ENCODE measurements at regions not wholly inside any gene's neighbourhood (a gene's known extent, or its start where the extent isn't known, plus 50 kb on each side); places are given as distances from the start of the nearest gene placed in this dataset.
A peak's percentile ranks its signal among the peaks of the same experiment; 100 is the strongest.

GRCh38 chr15:62521396-62521795, 356.3 kb upstream of the C2CD4B start:
- intact Hi-C loops (cut with DNase I): no loop called here
- DNase-seq: no peak

GRCh38 chr15:62524848-62525247, 359.8 kb upstream of the C2CD4B start:
- intact Hi-C loops (cut with DNase I): no loop called here
- DNase-seq: no peak

GRCh38 chr15:62527387-62527786, 362.3 kb upstream of the C2CD4B start:
- no peak for DNase-seq
- intact Hi-C loops (cut with DNase I): no loop called here

- intact Hi-C loops (cut with DNase I): no loop called here
- DNase-seq: no peak
Measured at GRCh38 chr15:62528505-62528904, 363.4 kb upstream of the C2CD4B start.

GRCh38 chr15:62532367-62532766, 367.3 kb upstream of the C2CD4B start:
- intact Hi-C loops (cut with DNase I): no loop called here
- no peak for DNase-seq

- DNase-seq: no peak
- intact Hi-C loops (cut with DNase I): no loop called here
Measured at GRCh38 chr15:62533687-62534086, 368.6 kb upstream of the C2CD4B start.

GRCh38 chr15:62534996-62535395, 369.9 kb upstream of the C2CD4B start:
- DNase-seq: no peak
- intact Hi-C loops (cut with DNase I): no loop called here

GRCh38 chr15:62539236-62539635, 374.2 kb upstream of the C2CD4B start:
- intact Hi-C loops (cut with DNase I): no loop called here

GRCh38 chr15:62541250-62541649, 376.2 kb upstream of the C2CD4B start:
- no peak for DNase-seq
- intact Hi-C loops (cut with DNase I): no loop called here

More at GRCh38 chr15:62539236-62539635, 374.2 kb upstream of the C2CD4B start:
- DNase-seq: no peak

GRCh38 chr15:62541846-62542245, 376.8 kb upstream of the C2CD4B start:
- DNase-seq: no peak
- intact Hi-C loops (cut with DNase I): no loop called here

GRCh38 chr15:62544446-62544845, 379.4 kb upstream of the C2CD4B start:
- intact Hi-C loops (cut with DNase I): no loop called here
- no peak for DNase-seq

- peak in 6 of 10 donors; percentile 39 to 71 (median 53) for DNase-seq
- intact Hi-C loops (cut with DNase I): no loop called here
Measured at GRCh38 chr15:62545467-62546227, 380.6 kb upstream of the C2CD4B start.

GRCh38 chr15:62546628-62547027, 381.5 kb upstream of the C2CD4B start:
- intact Hi-C loops (cut with DNase I): no loop called here
- DNase-seq: no peak

GRCh38 chr15:62547584-62547983, 382.5 kb upstream of the C2CD4B start:
- intact Hi-C loops (cut with DNase I): no loop called here
- no peak for DNase-seq

- intact Hi-C loops (cut with DNase I): loop anchor here (2.0 kb wide), 1 partner anchor 159 kb away; the partner anchor contains the start of gene TLN2
Measured at GRCh38 chr15:62549345-62549970, 384.4 kb upstream of the C2CD4B start.

GRCh38 chr15:62550106-62550505, 385.0 kb upstream of the C2CD4B start:
- DNase-seq: no peak
- intact Hi-C loops (cut with DNase I): no loop called here

More at GRCh38 chr15:62549345-62549970, 384.4 kb upstream of the C2CD4B start:
- DNase-seq: peak in 1 of 10 donors; percentile 32

GRCh38 chr15:62552444-62552843, 387.4 kb upstream of the C2CD4B start:
- intact Hi-C loops (cut with DNase I): no loop called here
- DNase-seq: no peak

GRCh38 chr15:62553911-62554563, 389.0 kb upstream of the C2CD4B start:
- intact Hi-C loops (cut with DNase I): no loop called here
- no peak for DNase-seq

- intact Hi-C loops (cut with DNase I): no loop called here
Measured at GRCh38 chr15:62558640-62559380, 393.7 kb upstream of the C2CD4B start.

GRCh38 chr15:62559381-62559733, 394.3 kb upstream of the C2CD4B start:
- no peak for DNase-seq
- intact Hi-C loops (cut with DNase I): no loop called here

More at GRCh38 chr15:62558640-62559380, 393.7 kb upstream of the C2CD4B start:
- peak in 5 of 10 donors; percentile 44 to 89 (median 58) for DNase-seq

- intact Hi-C loops (cut with DNase I): no loop called here
- no peak for DNase-seq
Measured at GRCh38 chr15:62561059-62561519, 396.0 kb upstream of the C2CD4B start.

All from posterior cingulate gyrus (tissue), 11 donors.